ENCODE measurements at regions not wholly inside any gene's neighbourhood (a gene's known extent, or its start where the extent isn't known, plus 50 kb on each side); places are given as distances from the start of the nearest gene placed in this dataset.
"Not testable (repeated sequence)": the region's sequence is repeated elsewhere in the genome, so short reads cannot be mapped to it uniquely, and the experiment has no call there.

- DNase-seq: no peak
Observed at GRCh38 chr12:84117190-84117589, 795.4 kb downstream of the SLC6A15 start.

DNA sequence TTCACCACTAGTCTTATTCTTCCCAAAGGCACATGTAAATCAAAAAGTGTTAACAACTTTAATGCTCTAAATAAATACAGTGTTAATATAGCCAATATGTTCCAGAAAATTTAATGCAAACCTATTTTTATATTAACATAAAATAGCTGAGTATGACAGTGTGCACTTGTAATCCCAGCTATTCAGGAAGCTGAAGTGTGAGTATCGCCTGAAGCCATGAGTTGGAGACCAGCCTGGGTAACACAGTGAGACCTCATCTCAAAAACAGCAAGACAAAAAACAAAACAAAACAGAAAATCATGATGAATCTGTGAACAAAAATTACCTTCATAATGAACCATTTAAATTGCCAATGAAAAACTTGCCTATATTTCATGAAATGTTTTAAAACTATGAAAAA, 798.9 kb downstream of the SLC6A15 start:
- DNase-seq: no peak

GRCh38 chr12:84103886-84104285, 808.7 kb downstream of the SLC6A15 start:
- DNase-seq: peak; percentile 2

GRCh38 chr12:84101963-84102362, 810.6 kb downstream of the SLC6A15 start:
- not testable (repeated sequence) for DNase-seq

DNA sequence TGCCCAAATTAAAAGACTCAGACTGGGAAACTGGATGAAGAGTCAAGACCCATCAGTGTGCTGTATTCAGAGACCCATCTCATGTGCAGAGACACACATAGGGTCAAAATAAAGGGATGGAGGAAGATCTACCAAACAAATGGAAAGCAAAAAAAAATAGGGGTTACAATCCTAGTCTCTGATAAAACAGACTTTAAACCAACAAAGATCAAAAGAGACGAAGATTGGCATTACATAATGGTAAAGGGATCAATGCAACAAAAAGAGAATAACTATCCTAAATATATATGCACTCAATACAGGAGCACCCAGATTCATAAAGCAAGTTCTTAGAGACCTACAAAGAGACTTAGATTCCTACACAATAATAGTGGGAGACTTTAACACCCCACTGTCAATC, 813.0 kb downstream of the SLC6A15 start:
- DNase-seq: not testable (repeated sequence)

DNA sequence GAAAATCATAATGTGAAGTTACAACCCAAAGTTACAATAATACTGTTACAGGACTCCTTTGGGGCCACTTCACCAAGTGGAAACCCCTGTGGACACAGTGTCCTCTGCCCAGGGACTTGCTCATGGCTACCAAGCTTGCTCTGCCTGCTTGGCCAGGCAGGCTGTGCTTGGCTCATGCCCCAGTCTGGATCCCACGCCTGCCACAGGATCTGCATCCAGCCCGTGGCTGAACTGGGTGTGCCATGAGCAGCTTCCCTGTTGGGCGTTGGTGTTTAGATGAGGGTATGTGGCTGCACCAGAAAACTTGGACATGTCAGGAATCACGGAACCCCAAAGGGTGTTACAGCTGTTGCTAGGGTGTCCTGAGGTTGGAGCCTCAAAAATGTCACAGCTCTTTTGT, 820.9 kb downstream of the SLC6A15 start:
- no peak for DNase-seq

GRCh38 chr12:84089356-84089755, 823.2 kb downstream of the SLC6A15 start:
- DNase-seq: no peak

DNA sequence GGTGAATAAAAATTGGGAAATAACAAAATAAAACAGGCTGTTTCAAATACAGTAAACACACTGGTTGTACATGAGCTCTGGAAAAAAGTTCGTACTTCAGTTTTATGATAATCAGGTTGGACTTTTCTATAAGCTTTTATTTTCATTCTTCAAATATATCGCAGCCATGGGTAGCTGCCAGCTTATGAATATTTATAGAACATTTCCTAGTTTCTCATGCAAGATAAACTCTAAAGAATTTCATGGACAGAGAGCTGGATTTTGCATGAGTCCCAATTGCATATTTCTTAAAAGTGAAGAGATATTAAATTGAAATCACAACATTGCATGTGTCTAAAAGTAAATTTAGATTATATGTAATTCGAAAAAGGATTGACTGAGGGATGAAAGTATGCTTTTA, 827.6 kb downstream of the SLC6A15 start:
- no peak for DNase-seq

GRCh38 chr12:84079626-84080025, 833.0 kb downstream of the SLC6A15 start:
- DNase-seq: no peak

DNA sequence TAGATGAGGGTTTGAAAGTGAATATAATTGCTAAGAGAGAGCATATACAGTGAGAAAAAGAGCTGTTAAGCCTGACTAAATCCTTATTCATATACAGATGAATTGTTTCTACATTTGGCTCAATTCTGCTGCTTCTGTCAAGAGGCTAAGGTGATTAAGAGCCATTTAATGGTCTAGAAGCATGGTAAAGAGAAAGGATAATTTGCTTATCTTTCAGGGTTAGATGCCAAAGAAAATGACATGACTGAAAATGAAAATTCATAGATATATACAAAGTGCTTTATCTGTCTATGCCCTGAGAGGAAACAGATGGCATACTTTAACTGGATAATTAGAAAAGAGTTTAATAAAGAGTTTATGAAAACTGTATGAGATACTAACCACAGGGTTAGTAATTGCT, 834.9 kb downstream of the SLC6A15 start:
- no peak for DNase-seq

DNA sequence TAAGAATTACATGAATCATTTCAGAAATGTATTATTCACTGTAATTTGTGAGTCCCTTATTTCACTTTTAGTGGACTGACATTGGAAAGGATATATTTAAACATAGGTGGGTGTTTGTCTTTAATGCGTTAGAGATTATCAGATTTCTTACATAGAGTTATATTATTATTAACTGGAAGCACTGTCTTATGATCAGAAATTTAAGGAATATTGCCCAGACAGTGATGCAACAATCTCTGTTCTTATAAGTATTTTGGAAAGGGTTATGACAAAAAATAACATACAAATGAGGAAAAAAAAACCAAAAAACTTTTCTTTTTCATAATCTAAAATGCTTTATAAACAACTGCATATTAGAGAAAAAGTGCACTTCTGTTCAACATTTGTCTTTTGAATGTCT, 836.6 kb downstream of the SLC6A15 start:
- no peak for DNase-seq

DNA sequence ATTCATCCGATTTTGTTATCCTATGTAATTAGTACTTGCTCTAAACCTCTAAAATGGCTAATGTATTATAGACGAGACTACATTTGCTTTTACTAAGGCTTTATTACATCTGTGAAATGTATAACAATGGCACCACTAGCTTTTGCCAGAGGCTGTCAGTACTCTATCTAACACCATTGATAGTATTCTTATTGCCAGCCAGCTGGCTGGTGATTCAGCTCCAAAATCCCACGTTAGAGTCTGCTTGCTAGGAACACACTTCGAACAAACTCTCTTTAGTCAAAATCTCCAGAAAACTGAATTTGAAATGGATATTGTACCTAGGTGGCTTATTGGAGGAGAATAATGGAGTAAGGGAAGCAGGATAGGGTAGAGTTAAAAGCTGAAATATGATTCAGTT, 839.2 kb downstream of the SLC6A15 start:
- DNase-seq: no peak

- DNase-seq: no peak
Observed at GRCh38 chr12:84072961-84073360, 839.6 kb downstream of the SLC6A15 start.

GRCh38 chr12:84070292-84070691, 842.3 kb downstream of the SLC6A15 start:
- DNase-seq: no peak

DNA sequence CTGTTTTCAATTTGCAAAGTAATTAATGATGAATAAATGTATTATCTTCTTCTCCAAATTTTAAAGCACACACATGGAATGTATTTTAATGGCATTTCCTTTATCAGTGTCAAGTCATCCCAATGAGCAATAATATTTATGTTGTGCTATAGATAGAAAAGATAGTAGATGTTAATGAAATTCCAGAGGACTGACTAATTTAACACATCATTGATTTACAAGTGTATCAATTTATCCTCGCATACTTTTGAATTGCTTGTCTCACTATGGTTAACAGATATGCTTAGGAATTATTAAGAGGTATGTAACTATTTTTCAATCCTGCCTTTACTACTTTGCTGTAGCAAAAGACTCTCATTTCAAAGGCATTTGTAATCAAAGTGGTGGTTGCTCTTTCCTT, 842.9 kb downstream of the SLC6A15 start:
- no peak for DNase-seq

DNA sequence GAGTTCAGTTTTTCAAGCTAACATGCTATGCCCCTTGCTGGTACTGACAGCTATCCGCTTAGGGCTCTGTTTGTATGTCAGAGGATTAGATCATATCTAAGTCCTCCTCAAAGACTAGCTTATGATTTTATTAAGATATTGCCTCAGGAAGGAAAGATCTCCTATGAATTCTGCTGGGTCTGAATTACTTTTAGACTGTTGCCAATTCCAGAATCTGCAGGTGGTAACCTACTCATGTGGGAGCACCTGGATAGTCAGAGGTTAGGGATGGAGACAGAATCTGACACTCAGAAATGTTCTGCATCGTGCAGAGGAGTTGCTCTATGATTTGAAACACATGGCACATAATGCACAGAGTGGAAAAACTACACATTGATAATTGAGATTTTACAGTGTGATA, 843.4 kb downstream of the SLC6A15 start:
- no peak for DNase-seq

GRCh38 chr12:84058136-84058535, 854.5 kb downstream of the SLC6A15 start:
- no peak for DNase-seq

DNA sequence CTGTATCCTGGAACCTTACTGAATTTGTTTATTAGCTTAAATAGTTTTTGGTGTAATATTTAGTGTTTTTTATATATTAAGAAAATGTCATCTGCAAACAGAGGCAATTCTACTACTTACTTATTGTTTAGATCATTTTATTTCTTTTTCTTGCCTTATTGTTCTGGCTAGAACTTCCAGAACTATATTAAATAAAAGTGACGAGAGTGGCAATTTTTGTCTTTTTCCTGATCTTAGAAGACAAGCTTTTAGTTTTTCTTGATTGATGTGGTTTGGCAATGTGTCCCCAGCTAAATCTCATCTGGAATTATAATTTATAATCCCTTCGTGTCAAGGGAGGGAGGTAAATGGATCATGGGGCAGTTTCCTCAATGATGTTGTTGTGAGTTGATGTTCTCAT, 857.8 kb downstream of the SLC6A15 start:
- no peak for DNase-seq

GRCh38 chr12:84047881-84048280, 864.7 kb downstream of the SLC6A15 start:
- DNase-seq: no peak

GRCh38 chr12:84046859-84047258, 865.7 kb downstream of the SLC6A15 start:
- no peak for DNase-seq

DNA sequence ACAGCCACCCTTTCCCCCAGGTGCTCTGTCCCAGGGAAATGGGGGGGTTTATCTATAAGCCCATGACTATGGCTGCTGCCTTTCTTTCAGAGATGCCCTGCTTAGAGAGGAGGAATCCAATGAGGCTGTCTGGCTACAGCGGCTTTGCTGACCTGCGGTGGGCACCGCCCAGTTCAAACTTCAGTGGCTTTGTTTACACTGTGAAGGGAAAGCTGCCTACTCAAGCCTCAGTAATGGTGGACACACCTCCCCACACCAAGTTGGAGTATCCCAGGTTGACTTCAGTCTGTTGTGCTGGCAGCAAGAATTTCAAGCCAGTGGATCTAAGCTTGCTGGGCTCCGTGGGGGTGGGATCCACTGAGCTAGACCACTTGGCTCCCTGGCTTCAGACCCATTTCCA, 869.2 kb downstream of the SLC6A15 start:
- DNase-seq: no peak

DNA sequence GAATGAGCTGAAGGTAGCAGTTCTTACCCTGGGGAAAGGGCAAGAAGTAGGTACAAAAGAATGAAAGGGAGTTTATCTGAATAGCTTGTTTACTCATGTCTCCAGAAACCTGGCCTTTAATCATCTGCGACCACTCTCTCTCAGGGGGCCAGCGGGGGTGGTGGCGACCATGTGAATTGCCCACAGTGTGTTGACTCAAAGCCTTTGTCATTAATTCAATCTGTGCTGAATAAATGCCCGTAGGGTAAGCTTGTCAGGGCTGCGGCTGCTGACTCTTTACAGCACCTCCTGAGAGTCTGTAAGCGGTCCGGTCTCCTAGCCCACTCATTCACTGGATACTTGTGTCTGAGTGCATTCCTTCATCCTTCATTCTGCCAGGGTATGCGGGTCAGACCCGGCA, 874.4 kb downstream of the SLC6A15 start:
- no peak for DNase-seq

DNA sequence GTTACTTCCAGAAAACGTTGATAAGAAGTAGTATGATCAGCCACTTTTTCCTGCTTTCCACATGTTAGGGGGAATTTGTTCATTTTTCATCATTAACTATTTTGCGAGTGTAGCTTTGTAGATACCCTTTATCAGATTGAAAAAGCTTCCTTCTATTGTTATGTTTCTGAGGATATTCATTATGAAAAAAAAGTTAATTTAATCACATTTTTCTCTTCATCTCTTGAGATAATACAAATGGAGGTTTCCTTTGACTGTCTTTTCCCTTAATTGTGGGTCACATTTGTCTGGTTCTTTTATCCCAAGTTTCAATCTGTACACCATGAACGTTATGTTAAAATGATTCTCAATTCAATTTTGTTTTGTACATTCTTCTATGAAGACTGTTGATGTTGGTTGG, 875.7 kb downstream of the SLC6A15 start:
- DNase-seq: no peak

DNA sequence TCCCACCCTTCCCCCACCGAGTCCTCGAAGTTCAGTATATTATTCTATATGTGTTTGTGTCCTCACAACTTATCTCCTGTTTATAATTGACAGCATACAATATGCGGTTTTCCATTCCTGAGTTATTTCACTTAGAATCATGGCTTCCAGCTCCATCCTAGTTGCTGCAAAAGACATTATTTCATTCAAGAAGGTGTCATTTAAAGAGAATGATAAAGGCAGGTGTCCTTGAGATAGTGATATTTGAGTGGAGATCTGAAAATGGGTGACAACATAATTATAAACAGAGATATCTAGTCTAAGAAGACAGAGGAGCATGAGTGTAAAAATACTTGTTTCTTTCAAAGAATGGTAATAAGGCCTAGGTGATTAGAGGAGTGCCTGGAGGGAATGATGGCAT, 876.8 kb downstream of the SLC6A15 start:
- DNase-seq: no peak

- DNase-seq: no peak
Observed at GRCh38 chr12:84034871-84035270, 877.7 kb downstream of the SLC6A15 start.

- DNase-seq: no peak
Observed at GRCh38 chr12:84033162-84033561, 879.4 kb downstream of the SLC6A15 start.
